Thyroid gland (tissue), 4 donors: ENCODE measurements at regions not wholly inside any gene's neighbourhood (a gene's known extent, or its start where the extent isn't known, plus 50 kb on each side); places are given as distances from the start of the nearest gene placed in this dataset.

Experiments
- DNase-seq, 2 donors: peaks; one replicate each; pipeline ENCODE4 v3.0.0-alpha.2; 2019
- H3K27ac ChIP-seq, 3 donors: fragments of 200-600 bp; sonication (generic); 1 replicate in 2 of 3; 2 replicates in 1 of 3; pipeline ENCODE4 v1.5.1; 2016 to 2019; ENCODE audit warnings: mild to moderate bottlenecking in 1 of 3, moderate library complexity in 1 of 3
- H3K27me3 ChIP-seq: fragments of 200-600 bp; sonication (generic); one replicate; pipeline ENCODE4 v1.5.1; 2019
- H3K36me3 ChIP-seq, 2 donors: fragments of 200-600 bp; sonication (generic); one replicate each; pipeline ENCODE4 v1.5.1; 2016 to 2019
- H3K4me1 ChIP-seq, 2 donors: fragments of 200-600 bp; sonication (generic); one replicate each; pipeline ENCODE4 v1.5.1; 2017 to 2019
- H3K4me3 ChIP-seq, 3 donors: fragments of 200-600 bp; sonication (generic); replicated peaks in 1 of 3; 1 replicate in 2 of 3; 2 replicates in 1 of 3; pipeline ENCODE4 v1.5.1; 2016; ENCODE audit warnings: mild to moderate bottlenecking in 1 of 3
- H3K9me3 ChIP-seq: fragments of 200-600 bp; sonication (generic); one replicate; pipeline ENCODE4 v1.5.1; 2017
- CTCF ChIP-seq, 6 experiments: fragments of 200-600 bp in 3 of 6; fragments of 450-650 bp in 3 of 6; sonication (generic) in 3 of 6; IDR thresholded peaks; one replicate each; pipeline ENCODE4 v1.5.1; 2016 to 2019; ENCODE audit warnings: antibody characterized with exemption in 6 of 6, mild to moderate bottlenecking in 2 of 6, inconsistent platforms in 1 of 6, moderate library complexity in 1 of 6
- POLR2A ChIP-seq, 2 donors: fragments of 450-650 bp; IDR thresholded peaks; one replicate each; pipeline ENCODE4 v1.6.1; 2017; ENCODE audit warnings: antibody characterized with exemption in 2 of 2, mild to moderate bottlenecking in 2 of 2, moderate library complexity in 1 of 2
- WGBS, 2 donors: methylation state at CpG; one replicate each; pipeline ENCODE4 v1.1.5; 2017; 5-methylcytosine and 5-hydroxymethylcytosine counted together
- intact Hi-C: fragments of 100-400 bp; cut with DNase I; formaldehyde crosslinking; loops from one replicate; pipeline ENCODE4 v1.15.1; 2023

GRCh38 chr3:24765399-24765798 is 270.7 kb upstream of the THRB start:
- Histone ChIP-seq H3K4me3 (no peak overlapping the region), H3K36me3 (no peaks in the 10 kb centered on the region), H3K9me3 (no peaks in the 10 kb centered on the region), H3K27ac (no peak overlapping the region), H3K4me1 (no peaks in the 10 kb centered on the region), H3K27me3 (no peaks in the 10 kb centered on the region)
- intact Hi-C loops, result no loop called here
- no peak for TF ChIP-seq CTCF (IDR thresholded peaks at IDR 0.05)
- no peak for TF ChIP-seq POLR2A (IDR thresholded peaks at IDR 0.05)
- DNase-seq, result no peak

- H3K36me3 ChIP-seq, result no peaks in the 10 kb centered on the region
- intact Hi-C loops, result loop anchor here (5.0 kb wide), 1 partner anchor 827 kb away; no protein-coding TSS in a partner anchor
These were observed 275.3 kb upstream of the THRB start for GRCh38 chr3:24769918-24770317.

GRCh38 chr3:24773798-24774197 is 279.1 kb upstream of the THRB start:
- TF ChIP-seq CTCF (IDR thresholded peaks at IDR 0.05) (peak in 5 of 6 experiments; percentile 34 to 91 (median 78)), POLR2A (IDR thresholded peaks at IDR 0.05) (no peak)
- Histone ChIP-seq H3K9me3 (no peaks in the 10 kb centered on the region), H3K36me3 (no peaks in the 10 kb centered on the region), H3K27ac (no peak overlapping the region), H3K4me1 (no peaks in the 10 kb centered on the region), H3K27me3 (no peaks in the 10 kb centered on the region), H3K4me3 (no peak overlapping the region)
- intact Hi-C loops, result loop anchor here (5.0 kb wide), 1 partner anchor 824 kb away; no protein-coding TSS in a partner anchor
- DNase-seq, result peak; percentile 57 to 62
- 17 to 22% methylated on average over 4 of the region's 4 CpGs for WGBS, 2 donors

More at GRCh38 chr3:24769918-24770317, 275.3 kb upstream of the THRB start:
- Histone ChIP-seq H3K27ac (no peak overlapping the region), H3K9me3 (no peaks in the 10 kb centered on the region), H3K4me1 (no peaks in the 10 kb centered on the region), H3K27me3 (no peaks in the 10 kb centered on the region), H3K4me3 (no peak overlapping the region)
- no peak for DNase-seq
- TF ChIP-seq CTCF (IDR thresholded peaks at IDR 0.05) (no peak), POLR2A (IDR thresholded peaks at IDR 0.05) (no peak)

DNA sequence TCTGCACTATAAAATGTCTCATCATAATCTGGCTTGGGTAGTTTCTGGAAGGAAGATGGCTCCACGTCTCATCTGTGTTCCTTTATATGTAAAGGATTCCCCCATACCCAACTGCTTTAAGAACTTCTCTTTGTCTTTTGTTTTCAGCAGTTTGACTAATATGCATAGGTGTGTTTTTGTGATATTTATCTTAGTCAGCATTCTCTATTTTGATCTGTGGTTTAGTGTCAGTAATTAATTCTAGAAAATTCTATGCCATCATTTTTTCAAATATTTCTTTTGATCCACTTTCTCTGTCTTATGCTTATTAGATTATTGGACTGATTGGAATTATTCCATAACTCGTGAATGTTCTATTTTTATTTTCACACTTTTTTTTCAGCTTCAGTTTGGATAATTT is 286.3 kb upstream of the THRB start:
- DNase-seq, result no peak
- 88 to 95% methylated on average over 2 of the region's 2 CpGs for WGBS, 2 donors
- intact Hi-C loops, result no loop called here
- Histone ChIP-seq H3K4me1 (no peaks in the 10 kb centered on the region), H3K36me3 (no peaks in the 10 kb centered on the region), H3K4me3 (no peak overlapping the region), H3K27ac (no peak overlapping the region), H3K9me3 (no peaks in the 10 kb centered on the region), H3K27me3 (no peaks in the 10 kb centered on the region)
- no peak for TF ChIP-seq POLR2A (IDR thresholded peaks at IDR 0.05)
- TF ChIP-seq CTCF (IDR thresholded peaks at IDR 0.05), result no peak

- Histone ChIP-seq H3K4me3 (no peak overlapping the region), H3K36me3 (no peaks in the 10 kb centered on the region), H3K4me1 (no peaks in the 10 kb centered on the region), H3K27ac (no peak overlapping the region), H3K9me3 (no peaks in the 10 kb centered on the region), H3K27me3 (no peaks in the 10 kb centered on the region)
- no peak for DNase-seq
- no peak for TF ChIP-seq POLR2A (IDR thresholded peaks at IDR 0.05)
- no peak for TF ChIP-seq CTCF (IDR thresholded peaks at IDR 0.05)
- WGBS, 2 donors, result 91 to 94% methylated on average over 3 of the region's 3 CpGs
- intact Hi-C loops, result no loop called here
These were observed 286.8 kb upstream of the THRB start for GRCh38 chr3:24781454-24781853.
